ENCODE measurements at regions not wholly inside any gene's neighbourhood (a gene's known extent, or its start where the extent isn't known, plus 50 kb on each side); places are given as distances from the start of the nearest gene placed in this dataset.

- 42% methylated on average over 4 of the region's 4 CpGs for WGBS (ENCODE audit: insufficient coverage, insufficient replicate concordance, low lambda C conversion rate, missing lambda C conversion rate)
- POLR2A ChIA-PET, result no interaction called here
- ATAC-seq, result no peak
- SMC1A ChIA-PET (ENCODE audit: uncharacterized antibody, unreplicated experiment), result no interaction called here
- FAIRE-seq, result no peak
- Histone ChIP-seq H3K27ac (ENCODE audit: control insufficient read depth, insufficient read depth) (no peak overlapping the region), H2AFZ (ENCODE audit: control insufficient read depth, low read depth, low read length) (no peak overlapping the region), H3K4me2 (ENCODE audit: control insufficient read depth, insufficient read depth) (no peak overlapping the region), H3K79me2 (ENCODE audit: control insufficient read depth, insufficient read depth, low read length) (no peaks in the 10 kb centered on the region), H4K20me1 (ENCODE audit: control insufficient read depth, insufficient read depth) (no peaks in the 10 kb centered on the region), H3K9ac (ENCODE audit: control insufficient read depth, insufficient read depth, low read length) (no peak overlapping the region), H3K4me3 (no peak overlapping the region), H3K36me3 (ENCODE audit: control insufficient read depth in 2 of 2, insufficient read depth in 2 of 2, low read length in 1 of 2) (no peaks in the 10 kb centered on the region), H3K27me3 (replicated peaks in 1 of 2; ENCODE audit: control insufficient read depth in 2 of 2, insufficient read depth in 2 of 2, low read length in 1 of 2) (peaks cover 0 to 4% of the 10 kb centered on the region in 2 experiments; a peak in 2 of 4 replicates), H3K9me3 (replicated peaks; ENCODE audit: control insufficient read depth, insufficient read depth, low read length) (no peaks in the 10 kb centered on the region; the same call in 2 of the 3 replicates), H3K4me1 (ENCODE audit: control insufficient read depth, insufficient read depth, low read length) (no peaks in the 10 kb centered on the region)
- no peak for DNase-seq (ENCODE audit: low read depth, low spot score)
- in situ Hi-C loops (cut with MboI), result no loop called here
- intact Hi-C loops (cut with micrococcal nuclease; ENCODE audit: unreplicated experiment), result no loop called here
- no TSS peak for BruUV-seq (replicated peaks)
- RAD21 ChIA-PET (ENCODE audit: unreplicated experiment), result no interaction called here
- CTCF ChIA-PET, result no interaction called here
- TF ChIP-seq SUPT20H (IDR thresholded peaks at IDR 0.05; ENCODE audit: borderline replicate concordance, control insufficient read depth, low read depth, low read length), result no peak
- TF ChIP-seq MYC (IDR thresholded peaks at IDR 0.05; ENCODE audit: insufficient read depth, insufficient read length, insufficient replicate concordance, low read length, severe bottlenecking), result no peak
- TF ChIP-seq CHD1 (IDR thresholded peaks at IDR 0.05; ENCODE audit: low read depth, low read length), result no peak
- no peak for TF ChIP-seq CBFB (IDR thresholded peaks at IDR 0.05; ENCODE audit: low read depth)
- TF ChIP-seq RELA (IDR thresholded peaks at IDR 0.05; ENCODE audit: borderline replicate concordance, partially characterized antibody), result no peak
- no peak for TF ChIP-seq BCL11A (IDR thresholded peaks at IDR 0.05; ENCODE audit: low read depth, low read length)
- no peak for TF ChIP-seq SUZ12 (IDR thresholded peaks at IDR 0.05; ENCODE audit: unreplicated experiment)
- TF ChIP-seq ATF7 (IDR thresholded peaks at IDR 0.05; ENCODE audit: low read depth), result no peak
- TF ChIP-seq KAT2A (conservative IDR thresholded peaks at IDR 0.05; ENCODE audit: control insufficient read depth, low read depth, low read length), result no peak
- TF ChIP-seq ZZZ3 (IDR thresholded peaks at IDR 0.05; ENCODE audit: control insufficient read depth, insufficient read length, low read depth), result no peak
- no peak for TF ChIP-seq PKNOX1 (IDR thresholded peaks at IDR 0.05)
- no peak for TF ChIP-seq BCLAF1 (IDR thresholded peaks at IDR 0.05)
- no peak for TF ChIP-seq PML (IDR thresholded peaks at IDR 0.05; ENCODE audit: low read length)
- no peak for TF ChIP-seq NR2C1 (IDR thresholded peaks at IDR 0.05)
- TF ChIP-seq GABPA (IDR thresholded peaks at IDR 0.05; ENCODE audit: low read depth), result no peak
Measured at GRCh38 chr20:57922083-57922482, 212.3 kb upstream of the PMEPA1 start.

Data from GM12878 (cell line).